Gastrocnemius medialis (tissue), 4 donors: ENCODE measurements at regions not wholly inside any gene's neighbourhood (a gene's known extent, or its start where the extent isn't known, plus 50 kb on each side); places are given as distances from the start of the nearest gene placed in this dataset.

Experiments
- ATAC-seq, 2 donors: fragments of 150-250 bp; one replicate each; pipeline ENCODE4 v1.9.1; 2016
- DNase-seq, 2 donors: peaks; one replicate each; pipeline ENCODE4 v3.0.0-alpha.2; 2019
- H3K27ac ChIP-seq, 4 donors: fragments of 200-600 bp; sonication (generic); 1 replicate in 1 of 4; 2 replicates in 3 of 4; pipeline ENCODE4 v1.5.1; 2016 to 2018; ENCODE audit warnings: mild to moderate bottlenecking in 2 of 4, moderate library complexity in 1 of 4
- H3K27me3 ChIP-seq, 3 donors: fragments of 200-600 bp; sonication (generic) in 2 of 3; 1 replicate in 1 of 3; 2 replicates in 2 of 3; pipeline versions ENCODE4 v1.5.1 to v1.6.0; 2016 to 2019; ENCODE audit warnings: mild to moderate bottlenecking in 1 of 3, moderate library complexity in 1 of 3
- H3K36me3 ChIP-seq, 2 donors: fragments of 200-600 bp; sonication (generic) in 1 of 2; one replicate each; pipeline ENCODE4 v1.5.1; 2017 to 2018
- H3K4me1 ChIP-seq, 2 donors: fragments of 200-600 bp; sonication (generic) in 1 of 2; one replicate each; pipeline ENCODE4 v1.5.1; 2016 to 2017; ENCODE audit warnings: mild to moderate bottlenecking in 2 of 2
- H3K4me3 ChIP-seq, 4 donors: fragments of 200-600 bp; sonication (generic) in 3 of 4; 1 replicate in 1 of 4; 2 replicates in 3 of 4; pipeline ENCODE4 v1.5.1; 2016 to 2019; ENCODE audit warnings: mild to moderate bottlenecking in 2 of 4
- H3K9me3 ChIP-seq, 3 donors: fragments of 200-600 bp; sonication (generic) in 2 of 3; 1 replicate in 1 of 3; 2 replicates in 2 of 3; pipeline ENCODE4 v1.5.1; 2016 to 2019
- CTCF ChIP-seq, 5 experiments: fragments of 450-650 bp in 3 of 5; fragments of 200-600 bp in 2 of 5; sonication (generic) in 2 of 5; IDR thresholded peaks in 4 of 5; conservative IDR thresholded peaks in 1 of 5; 1 replicate in 4 of 5; 2 replicates in 1 of 5; pipeline ENCODE4 v1.5.1; 2016 to 2019; ENCODE audit warnings: antibody characterized with exemption in 5 of 5, mild to moderate bottlenecking in 3 of 5, moderate library complexity in 3 of 5
- POLR2A ChIP-seq, 2 donors: fragments of 450-650 bp; IDR thresholded peaks; one replicate each; pipeline ENCODE4 v1.6.1; 2017; ENCODE audit warnings: antibody characterized with exemption in 2 of 2, mild to moderate bottlenecking in 2 of 2, moderate library complexity in 2 of 2
- in situ Hi-C, 4 donors: fragments of 200-750 bp; cut with MboI; loops; one replicate each; pipeline versions ENCODE4 v1.15.0 to v1.8.0; 2017; ENCODE audit warnings: low sequenced_read_pairs in 4 of 4
- intact Hi-C: fragments of 100-400 bp; cut with DNase I; formaldehyde crosslinking; loops from one replicate; pipeline ENCODE4 v1.15.1; 2023; ENCODE audit warnings: low total_unique reads

GRCh38 chr15:70277556-70277955 is 179.8 kb upstream of the TLE3 start:
- Histone ChIP-seq H3K27me3 (no peaks in the 10 kb centered on the region), H3K4me3 (no peak overlapping the region), H3K4me1 (no peaks in the 10 kb centered on the region), H3K27ac (no peak overlapping the region), H3K9me3 (no peaks in the 10 kb centered on the region), H3K36me3 (no peaks in the 10 kb centered on the region)
- no peak for TF ChIP-seq CTCF (IDR thresholded peaks at IDR 0.05 in 4 of 5, conservative IDR thresholded peaks at IDR 0.05 in 1 of 5)
- no peak for TF ChIP-seq POLR2A (IDR thresholded peaks at IDR 0.05)
- in situ Hi-C loops = no loop called here
- ATAC-seq = no peak
- intact Hi-C loops = no loop called here
- no peak for DNase-seq

- H3K4me3 ChIP-seq = no peak overlapping the region
- H3K27ac ChIP-seq = no peak overlapping the region
- H3K4me1 ChIP-seq = peaks cover 0 to 7% of the 10 kb centered on the region in 2 donors
- no peak for TF ChIP-seq CTCF (IDR thresholded peaks at IDR 0.05 in 4 of 5, conservative IDR thresholded peaks at IDR 0.05 in 1 of 5)
- TF ChIP-seq POLR2A (IDR thresholded peaks at IDR 0.05) = no peak
- intact Hi-C loops = no loop called here
- DNase-seq = no peak
- no peaks in the 10 kb centered on the region for H3K36me3 ChIP-seq
- H3K9me3 ChIP-seq = no peaks in the 10 kb centered on the region
- no peaks in the 10 kb centered on the region for H3K27me3 ChIP-seq
- in situ Hi-C loops = no loop called here
- ATAC-seq = no peak
Observed at GRCh38 chr15:70276401-70276800, 178.7 kb upstream of the TLE3 start.

- intact Hi-C loops (no loop called here), in situ Hi-C loops (no loop called here)
- ATAC-seq (no peak), DNase-seq (no peak)
- Histone ChIP-seq H3K4me1 (peaks cover 7 to 15% of the 10 kb centered on the region in 2 donors), H3K9me3 (no peaks in the 10 kb centered on the region), H3K4me3 (no peak overlapping the region), H3K27ac (no peak overlapping the region), H3K27me3 (no peaks in the 10 kb centered on the region), H3K36me3 (no peaks in the 10 kb centered on the region)
- TF ChIP-seq CTCF (IDR thresholded peaks at IDR 0.05 in 4 of 5, conservative IDR thresholded peaks at IDR 0.05 in 1 of 5) (no peak), POLR2A (IDR thresholded peaks at IDR 0.05) (no peak)
Observed at GRCh38 chr15:70275461-70276138, 177.9 kb upstream of the TLE3 start.

- Histone ChIP-seq H3K36me3 (no peaks in the 10 kb centered on the region), H3K9me3 (no peaks in the 10 kb centered on the region), H3K27me3 (no peaks in the 10 kb centered on the region), H3K4me3 (no peak overlapping the region), H3K27ac (no peak overlapping the region), H3K4me1 (peaks cover 14 to 22% of the 10 kb centered on the region in 2 donors)
- TF ChIP-seq POLR2A (IDR thresholded peaks at IDR 0.05) = no peak
- no peak for TF ChIP-seq CTCF (IDR thresholded peaks at IDR 0.05 in 4 of 5, conservative IDR thresholded peaks at IDR 0.05 in 1 of 5)
- no peak for DNase-seq
- in situ Hi-C loops (no loop called here), intact Hi-C loops (no loop called here)
- no peak for ATAC-seq
Observed at GRCh38 chr15:70274908-70275307, 177.2 kb upstream of the TLE3 start.
